CD14-positive monocyte (primary cell): ENCODE measurements at regions not wholly inside any gene's neighbourhood (a gene's known extent, or its start where the extent isn't known, plus 50 kb on each side); places are given as distances from the start of the nearest gene placed in this dataset.
A peak's percentile ranks its signal among the peaks of the same experiment; 100 is the strongest.

Experiments used
- DNase-seq, 3 donors: peaks; one replicate each; pipeline ENCODE4 v3.0.0-alpha.2; 2011 to 2022
- H2AFZ ChIP-seq: 2 replicates; pipeline ENCODE4 v1.6.0; 2012; ENCODE audit warnings: mild to moderate bottlenecking, low read depth, low read length, inconsistent platforms; ENCODE audit not compliant: insufficient read depth, poor library complexity, severe bottlenecking
- H3K27ac ChIP-seq, 2 donors: 1 replicate in 1 of 2; 2 replicates in 1 of 2; pipeline ENCODE4 v1.5.1; 2012 to 2013; ENCODE audit warnings: low read length in 2 of 2, control low read depth in 1 of 2, inconsistent platforms in 1 of 2, low read depth in 1 of 2, mild to moderate bottlenecking in 1 of 2
- H3K27me3 ChIP-seq, 2 donors: one replicate each; pipeline versions ENCODE4 v1.6.0 to v1.6.1; 2011 to 2013; ENCODE audit warnings: low read length in 2 of 2; ENCODE audit not compliant: control insufficient read depth in 2 of 2, insufficient read depth in 2 of 2
- H3K36me3 ChIP-seq, 2 donors: replicated peaks in 1 of 2; 1 replicate in 1 of 2; 2 replicates in 1 of 2; pipeline versions ENCODE4 v1.5.1 to v1.6.1; 2012 to 2013; ENCODE audit warnings: low read length in 2 of 2, control low read depth in 1 of 2, inconsistent platforms in 1 of 2, mild to moderate bottlenecking in 1 of 2; ENCODE audit not compliant: insufficient read depth in 2 of 2, control insufficient read depth in 1 of 2
- H3K4me1 ChIP-seq, 2 donors: 1 replicate in 1 of 2; 2 replicates in 1 of 2; pipeline versions ENCODE4 v1.5.1 to v1.6.1; 2012 to 2013; ENCODE audit warnings: low read length in 2 of 2, control low read depth in 1 of 2, inconsistent platforms in 1 of 2, mild to moderate bottlenecking in 1 of 2, moderate library complexity in 1 of 2; ENCODE audit not compliant: insufficient read depth in 2 of 2, control insufficient read depth in 1 of 2
- H3K4me2 ChIP-seq: replicated peaks from 2 replicates; pipeline ENCODE3; 2012; ENCODE audit warnings: low read length, moderate library complexity, mild to moderate bottlenecking; ENCODE audit not compliant: poor library complexity, severe bottlenecking; ENCODE audit errors: extremely low read depth
- H3K4me3 ChIP-seq, 3 experiments: fragments of 200-600 bp in 1 of 3; sonication (generic) in 1 of 3; replicated peaks in 1 of 3; 1 replicate in 2 of 3; 2 replicates in 1 of 3; pipeline ENCODE4 v1.5.1; 2011 to 2013; ENCODE audit warnings: low read length in 3 of 3, mild to moderate bottlenecking in 3 of 3, control low read depth in 2 of 3, low read depth in 2 of 3, inconsistent platforms in 1 of 3, moderate library complexity in 1 of 3
- H3K79me2 ChIP-seq: 2 replicates; pipeline ENCODE4 v1.6.0; 2012; ENCODE audit warnings: mild to moderate bottlenecking, control low read depth, inconsistent platforms, low read length, moderate library complexity; ENCODE audit not compliant: insufficient read depth
- H3K9ac ChIP-seq: 2 replicates; pipeline ENCODE4 v1.6.0; 2017; ENCODE audit warnings: low read length, mild to moderate bottlenecking; ENCODE audit not compliant: insufficient read depth, poor library complexity, severe bottlenecking
- H3K9me3 ChIP-seq, 2 donors: replicated peaks in 1 of 2; 1 replicate in 1 of 2; 2 replicates in 1 of 2; pipeline versions ENCODE4 v1.5.1 to v1.6.1; 2012 to 2013; ENCODE audit warnings: low read length in 2 of 2, control low read depth in 1 of 2; ENCODE audit not compliant: control insufficient read depth in 1 of 2, insufficient read depth in 1 of 2
- H4K20me1 ChIP-seq: 2 replicates; pipeline ENCODE4 v1.6.0; 2012; ENCODE audit warnings: mild to moderate bottlenecking, low read length, control low read depth, moderate library complexity; ENCODE audit not compliant: insufficient read depth
- H3K27ac Mint-ChIP-seq, 7 donors: one replicate each; pipeline ENCODE4 v1.8.0; 2020; ENCODE audit warnings: mild to moderate bottlenecking in 7 of 7, mixed read lengths in 7 of 7, moderate library complexity in 6 of 7, inconsistent platforms in 2 of 7
- H3K27me3 Mint-ChIP-seq, 3 donors: one replicate each; pipeline ENCODE4 v1.8.0; 2021 to 2022; ENCODE audit warnings: low read depth in 3 of 3, mild to moderate bottlenecking in 3 of 3, mixed read lengths in 3 of 3, moderate library complexity in 3 of 3, inconsistent platforms in 1 of 3
- H3K36me3 Mint-ChIP-seq, 2 donors: one replicate each; pipeline ENCODE4 v1.8.0; 2020; ENCODE audit warnings: mixed read lengths in 2 of 2, inconsistent platforms in 1 of 2, mild to moderate bottlenecking in 1 of 2
- H3K4me1 Mint-ChIP-seq: one replicate; pipeline ENCODE4 v1.8.0; 2020; ENCODE audit warnings: mild to moderate bottlenecking, mixed read lengths
- H3K4me3 Mint-ChIP-seq, 2 donors: one replicate each; pipeline ENCODE4 v1.8.0; 2020; ENCODE audit warnings: mild to moderate bottlenecking in 2 of 2, mixed read lengths in 2 of 2, moderate library complexity in 1 of 2
- H3K9me3 Mint-ChIP-seq, 7 donors: one replicate each; pipeline ENCODE4 v1.8.0; 2020 to 2022; ENCODE audit warnings: mixed read lengths in 7 of 7, mild to moderate bottlenecking in 6 of 7, moderate library complexity in 6 of 7, inconsistent platforms in 2 of 7
- WGBS: methylation state at CpG from one replicate; pipeline ENCODE4 v1.1.5; 2013; ENCODE audit warnings: missing lambda C conversion rate; ENCODE audit not compliant: insufficient coverage; 5-methylcytosine and 5-hydroxymethylcytosine counted together
- intact Hi-C, 2 donors: fragments of 100-400 bp; cut with micrococcal nuclease; formaldehyde crosslinking; loops; one replicate each; pipeline versions ENCODE4 v1.15.0 to v1.15.1; 2023
- TF ChIP-seq, protein P1 (sequence below): fragments of 200-600 bp; IDR thresholded peaks from one replicate; pipeline ENCODE4 v1.8.0; 2022; ENCODE audit warnings: antibody characterized with exemption, mild to moderate bottlenecking

- peaks cover 8 to 32% of the 10 kb centered on the region in 2 donors for H3K9me3 ChIP-seq
- no peak overlapping the region for H2AFZ ChIP-seq
- Mint-ChIP-seq H3K9me3 (peaks cover 10 to 27% (median 18%) of the 10 kb centered on the region in 7 donors), H3K4me1 (peaks cover 5% of the 10 kb centered on the region), H3K36me3 (peaks cover 0 to 2% of the 10 kb centered on the region in 2 donors), H3K27me3 (peaks cover 73 to 95% (median 88%) of the 10 kb centered on the region in 3 donors), H3K4me3 (peak overlapping the region in 1 of 2 donors; percentile 87), H3K27ac (no peak overlapping the region)
- peaks cover 88 to 91% of the 10 kb centered on the region in 2 donors for H3K27me3 ChIP-seq
- no peak overlapping the region for H3K4me3 ChIP-seq
- H3K36me3 ChIP-seq, result no peaks in the 10 kb centered on the region
- H3K79me2 ChIP-seq, result no peaks in the 10 kb centered on the region
- WGBS, result 53% methylated on average over 6 of the region's 15 CpGs
- no peak overlapping the region for H3K9ac ChIP-seq
- TF ChIP-seq, protein P1, sequence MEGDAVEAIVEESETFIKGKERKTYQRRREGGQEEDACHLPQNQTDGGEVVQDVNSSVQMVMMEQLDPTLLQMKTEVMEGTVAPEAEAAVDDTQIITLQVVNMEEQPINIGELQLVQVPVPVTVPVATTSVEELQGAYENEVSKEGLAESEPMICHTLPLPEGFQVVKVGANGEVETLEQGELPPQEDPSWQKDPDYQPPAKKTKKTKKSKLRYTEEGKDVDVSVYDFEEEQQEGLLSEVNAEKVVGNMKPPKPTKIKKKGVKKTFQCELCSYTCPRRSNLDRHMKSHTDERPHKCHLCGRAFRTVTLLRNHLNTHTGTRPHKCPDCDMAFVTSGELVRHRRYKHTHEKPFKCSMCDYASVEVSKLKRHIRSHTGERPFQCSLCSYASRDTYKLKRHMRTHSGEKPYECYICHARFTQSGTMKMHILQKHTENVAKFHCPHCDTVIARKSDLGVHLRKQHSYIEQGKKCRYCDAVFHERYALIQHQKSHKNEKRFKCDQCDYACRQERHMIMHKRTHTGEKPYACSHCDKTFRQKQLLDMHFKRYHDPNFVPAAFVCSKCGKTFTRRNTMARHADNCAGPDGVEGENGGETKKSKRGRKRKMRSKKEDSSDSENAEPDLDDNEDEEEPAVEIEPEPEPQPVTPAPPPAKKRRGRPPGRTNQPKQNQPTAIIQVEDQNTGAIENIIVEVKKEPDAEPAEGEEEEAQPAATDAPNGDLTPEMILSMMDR, result no peak
- intact Hi-C loops, result no loop called here
- no peak overlapping the region for H3K27ac ChIP-seq
- no peaks in the 10 kb centered on the region for H4K20me1 ChIP-seq
- no peaks in the 10 kb centered on the region for H3K4me1 ChIP-seq
- DNase-seq, result no peak
- H3K4me2 ChIP-seq, result no peak overlapping the region
These were observed 127.6 kb downstream of the WDR11 start for GRCh38 chr10:120978589-120979252.

GRCh38 chr10:120979435-120980278 is 128.5 kb downstream of the WDR11 start:
- peaks cover 80 to 88% of the 10 kb centered on the region in 2 donors for H3K27me3 ChIP-seq
- peaks cover 67 to 93% (median 84%) of the 10 kb centered on the region in 3 donors for H3K27me3 Mint-ChIP-seq
- peaks cover 5 to 20% (median 12%) of the 10 kb centered on the region in 7 donors for H3K9me3 Mint-ChIP-seq
- no peak overlapping the region for H3K27ac ChIP-seq
- no peaks in the 10 kb centered on the region for H3K36me3 ChIP-seq
- no peak overlapping the region for H3K27ac Mint-ChIP-seq
- no peak overlapping the region for H2AFZ ChIP-seq
- intact Hi-C loops, result no loop called here
- H3K4me1 ChIP-seq, result no peaks in the 10 kb centered on the region
- H3K79me2 ChIP-seq, result no peaks in the 10 kb centered on the region
- WGBS, result 3% methylated on average over 58 of the region's 68 CpGs
- no peak overlapping the region for H3K4me3 ChIP-seq
- peaks cover 6 to 25% of the 10 kb centered on the region in 2 donors for H3K9me3 ChIP-seq
- H3K4me1 Mint-ChIP-seq, result peaks cover 5% of the 10 kb centered on the region
- H3K4me2 ChIP-seq, result peak overlapping the region; percentile 16
- peak overlapping the region; percentile 4 to 87 for H3K4me3 Mint-ChIP-seq
- H3K9ac ChIP-seq, result no peak overlapping the region
- TF ChIP-seq, protein P1, result no peak
- no peaks in the 10 kb centered on the region for H3K36me3 Mint-ChIP-seq
- no peak for DNase-seq
- H4K20me1 ChIP-seq, result no peaks in the 10 kb centered on the region
